ENCODE measurements at regions not wholly inside any gene's neighbourhood (a gene's known extent, or its start where the extent isn't known, plus 50 kb on each side); places are given as distances from the start of the nearest gene placed in this dataset.

DNA sequence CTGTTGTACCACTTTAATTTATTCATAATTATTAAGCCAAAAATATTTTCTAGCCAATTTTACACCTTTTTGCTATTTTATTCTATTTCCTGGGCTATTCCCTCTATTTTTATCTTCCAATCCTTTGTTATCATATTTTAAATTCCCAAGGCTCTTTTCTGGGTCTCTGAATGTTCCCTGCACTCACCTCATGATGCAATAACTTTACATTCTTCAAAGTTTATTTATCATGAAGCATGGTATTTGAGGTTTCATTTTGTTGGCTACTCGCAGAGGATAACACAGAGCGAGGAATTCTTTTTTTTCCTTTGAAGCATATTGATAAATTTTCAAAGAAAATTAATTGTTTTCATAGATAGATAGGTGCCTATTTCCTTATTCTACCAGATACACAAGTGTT, 489.8 kb upstream of the TMPRSS15 start:
- Histone ChIP-seq H2AFZ (ENCODE audit: low read depth, low read length) (no peak overlapping the region), H2BK15ac (ENCODE audit: low read depth, poor library complexity, severe bottlenecking) (no peak overlapping the region), H3K23ac (ENCODE audit: low read length in 2 of 2) (no peak overlapping the region), H3K9me3 (ENCODE audit: control insufficient read depth, low read length) (no peaks in the 10 kb centered on the region), H3K27ac (ENCODE audit: low read length, poor library complexity, severe bottlenecking) (no peak overlapping the region), H2AK5ac (ENCODE audit: low read length, severe bottlenecking) (no peak overlapping the region), H3K9ac (ENCODE audit: low read length) (no peak overlapping the region), H2BK5ac (ENCODE audit: low read depth, low read length, poor library complexity, severe bottlenecking) (no peak overlapping the region), H4K91ac (ENCODE audit: low read length) (no peak overlapping the region), H4K8ac (ENCODE audit: low read length) (no peak overlapping the region), H3K14ac (ENCODE audit: low read length in 2 of 2) (no peak overlapping the region), H3K36me3 (ENCODE audit: control insufficient read depth in 1 of 2, insufficient read depth in 2 of 2, low read depth in 1 of 2, low read length in 2 of 2) (no peaks in the 10 kb centered on the region), H3K4me2 (ENCODE audit: low read length, poor library complexity, severe bottlenecking) (no peak overlapping the region), H3K4me1 (ENCODE audit: control insufficient read depth, insufficient read depth, low read depth, low read length) (no peaks in the 10 kb centered on the region), H3K79me1 (replicated peaks; ENCODE audit: low read length, poor library complexity, severe bottlenecking) (no peaks in the 10 kb centered on the region), H3K18ac (ENCODE audit: low read depth in 1 of 2, low read length in 2 of 2) (no peak overlapping the region), H3K4me3 (ENCODE audit: insufficient read depth in 1 of 2, low read depth in 1 of 2, low read length in 2 of 2) (no peak overlapping the region), H2BK120ac (ENCODE audit: low read depth, low read length) (no peak overlapping the region), H3K27me3 (ENCODE audit: control insufficient read depth in 1 of 2, insufficient read depth in 1 of 2, low read length in 2 of 2) (no peaks in the 10 kb centered on the region), H2BK12ac (ENCODE audit: low read length in 2 of 2) (no peak overlapping the region), H3K4ac (ENCODE audit: low read depth in 1 of 2, low read length in 2 of 2) (no peak overlapping the region)
- no peak for DNase-seq
- WGBS: no CpG with 5 or more reads among the region's 2 CpGs

DNA sequence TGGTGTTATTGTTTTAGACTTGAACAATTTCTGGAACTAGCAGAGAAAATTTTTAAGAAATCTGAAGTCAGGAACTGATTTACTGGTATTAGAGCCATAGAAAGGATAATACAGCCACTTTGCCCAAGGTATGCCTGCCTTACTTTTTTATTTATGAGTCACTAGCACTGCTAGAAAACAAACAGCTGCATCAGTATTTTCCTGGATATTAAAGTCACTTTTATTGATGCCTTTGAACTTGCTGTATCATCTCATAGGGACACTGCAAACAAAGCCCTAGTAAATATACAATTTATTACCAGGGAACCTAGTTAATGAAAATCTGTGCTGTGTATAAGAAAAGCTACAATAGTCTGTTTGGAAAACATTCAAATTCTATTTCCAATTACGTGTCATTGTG, 490.8 kb upstream of the TMPRSS15 start:
- no peak overlapping the region for H2AK5ac ChIP-seq (ENCODE audit: low read length, severe bottlenecking)
- no CpG with 5 or more reads among the region's 1 CpG for WGBS
- H2BK120ac ChIP-seq (ENCODE audit: low read depth, low read length): no peak overlapping the region
- no peak overlapping the region for H2BK15ac ChIP-seq (ENCODE audit: low read depth, poor library complexity, severe bottlenecking)
- no peak overlapping the region for H3K4me2 ChIP-seq (ENCODE audit: low read length, poor library complexity, severe bottlenecking)
- H2BK5ac ChIP-seq (ENCODE audit: low read depth, low read length, poor library complexity, severe bottlenecking): no peak overlapping the region
- no peaks in the 10 kb centered on the region for H3K79me1 ChIP-seq (replicated peaks; ENCODE audit: low read length, poor library complexity, severe bottlenecking)
- no peak overlapping the region for H2AFZ ChIP-seq (ENCODE audit: low read depth, low read length)
- H3K36me3 ChIP-seq (ENCODE audit: control insufficient read depth in 1 of 2, insufficient read depth in 2 of 2, low read depth in 1 of 2, low read length in 2 of 2): no peaks in the 10 kb centered on the region
- H3K9me3 ChIP-seq (ENCODE audit: control insufficient read depth, low read length): no peaks in the 10 kb centered on the region
- H3K4ac ChIP-seq (ENCODE audit: low read depth in 1 of 2, low read length in 2 of 2): no peak overlapping the region
- no peak overlapping the region for H3K14ac ChIP-seq (ENCODE audit: low read length in 2 of 2)
- no peak overlapping the region for H2BK12ac ChIP-seq (ENCODE audit: low read length in 2 of 2)
- no peaks in the 10 kb centered on the region for H3K4me1 ChIP-seq (ENCODE audit: control insufficient read depth, insufficient read depth, low read depth, low read length)
- H4K8ac ChIP-seq (ENCODE audit: low read length): no peak overlapping the region
- H3K18ac ChIP-seq (ENCODE audit: low read depth in 1 of 2, low read length in 2 of 2): no peak overlapping the region
- DNase-seq: no peak
- no peak overlapping the region for H3K27ac ChIP-seq (ENCODE audit: low read length, poor library complexity, severe bottlenecking)
- H3K23ac ChIP-seq (ENCODE audit: low read length in 2 of 2): no peak overlapping the region
- no peak overlapping the region for H3K9ac ChIP-seq (ENCODE audit: low read length)
- no peaks in the 10 kb centered on the region for H3K27me3 ChIP-seq (ENCODE audit: control insufficient read depth in 1 of 2, insufficient read depth in 1 of 2, low read length in 2 of 2)
- no peak overlapping the region for H3K4me3 ChIP-seq (ENCODE audit: insufficient read depth in 1 of 2, low read depth in 1 of 2, low read length in 2 of 2)
- no peak overlapping the region for H4K91ac ChIP-seq (ENCODE audit: low read length)

DNA sequence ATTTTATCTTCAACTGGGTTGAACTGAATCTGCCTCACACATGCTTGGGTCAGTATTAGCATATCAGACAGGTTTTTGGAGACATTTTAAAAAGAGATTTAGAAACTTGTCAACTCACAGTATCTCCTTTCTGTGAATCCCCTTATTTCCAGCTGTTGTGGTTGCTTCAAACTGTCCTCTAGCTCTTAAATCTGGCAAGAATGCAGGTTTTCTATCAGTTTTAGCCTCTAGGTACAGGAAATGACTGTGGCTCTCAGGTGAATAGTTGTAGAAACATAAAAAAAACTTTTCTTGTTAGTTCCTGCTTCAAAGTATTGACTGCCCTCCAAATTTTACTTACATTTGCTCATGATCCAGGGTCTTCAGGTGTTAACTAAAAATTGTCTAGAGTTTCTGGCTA, 495.7 kb upstream of the TMPRSS15 start:
- no peak overlapping the region for H2BK12ac ChIP-seq (ENCODE audit: low read length in 2 of 2)
- H4K8ac ChIP-seq (ENCODE audit: low read length): no peak overlapping the region
- H2BK15ac ChIP-seq (ENCODE audit: low read depth, poor library complexity, severe bottlenecking): no peak overlapping the region
- no peak overlapping the region for H4K91ac ChIP-seq (ENCODE audit: low read length)
- H3K4me2 ChIP-seq (ENCODE audit: low read length, poor library complexity, severe bottlenecking): no peak overlapping the region
- H3K18ac ChIP-seq (ENCODE audit: low read depth in 1 of 2, low read length in 2 of 2): no peak overlapping the region
- no peak overlapping the region for H3K23ac ChIP-seq (ENCODE audit: low read length in 2 of 2)
- no peak overlapping the region for H3K4me3 ChIP-seq (ENCODE audit: insufficient read depth in 1 of 2, low read depth in 1 of 2, low read length in 2 of 2)
- no peak overlapping the region for H3K27ac ChIP-seq (ENCODE audit: low read length, poor library complexity, severe bottlenecking)
- H3K27me3 ChIP-seq (ENCODE audit: control insufficient read depth in 1 of 2, insufficient read depth in 1 of 2, low read length in 2 of 2): no peaks in the 10 kb centered on the region
- H2BK120ac ChIP-seq (ENCODE audit: low read depth, low read length): no peak overlapping the region
- no peaks in the 10 kb centered on the region for H3K4me1 ChIP-seq (ENCODE audit: control insufficient read depth, insufficient read depth, low read depth, low read length)
- no peak overlapping the region for H3K9ac ChIP-seq (ENCODE audit: low read length)
- H3K14ac ChIP-seq (ENCODE audit: low read length in 2 of 2): no peak overlapping the region
- no peak overlapping the region for H2AK5ac ChIP-seq (ENCODE audit: low read length, severe bottlenecking)
- H2BK5ac ChIP-seq (ENCODE audit: low read depth, low read length, poor library complexity, severe bottlenecking): no peak overlapping the region
- no peaks in the 10 kb centered on the region for H3K36me3 ChIP-seq (ENCODE audit: control insufficient read depth in 1 of 2, insufficient read depth in 2 of 2, low read depth in 1 of 2, low read length in 2 of 2)
- no peaks in the 10 kb centered on the region for H3K79me1 ChIP-seq (replicated peaks; ENCODE audit: low read length, poor library complexity, severe bottlenecking)
- H3K4ac ChIP-seq (ENCODE audit: low read depth in 1 of 2, low read length in 2 of 2): no peak overlapping the region
- H3K9me3 ChIP-seq (ENCODE audit: control insufficient read depth, low read length): no peaks in the 10 kb centered on the region
- DNase-seq: no peak
- no peak overlapping the region for H2AFZ ChIP-seq (ENCODE audit: low read depth, low read length)

DNA sequence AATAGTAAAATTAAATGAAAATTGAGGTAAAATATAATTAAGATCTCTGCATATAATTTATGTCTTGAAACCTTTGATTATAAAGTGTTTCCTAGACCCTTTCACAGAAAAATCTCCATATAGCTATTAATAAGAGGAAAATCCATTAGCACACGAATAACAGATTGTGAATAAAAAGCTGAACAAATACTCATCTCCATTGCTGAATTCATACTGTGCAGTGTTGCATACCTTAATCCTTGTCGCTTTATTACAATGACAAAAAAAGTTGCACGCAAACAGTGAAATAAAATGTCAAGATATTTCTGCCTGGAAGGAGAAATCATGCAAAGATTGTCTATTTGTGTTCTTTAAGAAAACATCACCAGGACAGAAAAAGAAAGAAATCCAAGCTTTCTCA, 499.1 kb upstream of the TMPRSS15 start:
- no peak overlapping the region for H2BK15ac ChIP-seq (ENCODE audit: low read depth, poor library complexity, severe bottlenecking)
- H3K79me1 ChIP-seq (replicated peaks; ENCODE audit: low read length, poor library complexity, severe bottlenecking): no peaks in the 10 kb centered on the region
- no peak overlapping the region for H4K8ac ChIP-seq (ENCODE audit: low read length)
- H3K4ac ChIP-seq (ENCODE audit: low read depth in 1 of 2, low read length in 2 of 2): no peak overlapping the region
- H2BK120ac ChIP-seq (ENCODE audit: low read depth, low read length): no peak overlapping the region
- 86% methylated on average over 3 of the region's 3 CpGs for WGBS
- DNase-seq: no peak
- H3K4me2 ChIP-seq (ENCODE audit: low read length, poor library complexity, severe bottlenecking): no peak overlapping the region
- H3K23ac ChIP-seq (ENCODE audit: low read length in 2 of 2): no peak overlapping the region
- H2BK5ac ChIP-seq (ENCODE audit: low read depth, low read length, poor library complexity, severe bottlenecking): no peak overlapping the region
- no peaks in the 10 kb centered on the region for H3K9me3 ChIP-seq (ENCODE audit: control insufficient read depth, low read length)
- H3K14ac ChIP-seq (ENCODE audit: low read length in 2 of 2): no peak overlapping the region
- no peak overlapping the region for H3K27ac ChIP-seq (ENCODE audit: low read length, poor library complexity, severe bottlenecking)
- no peak overlapping the region for H4K91ac ChIP-seq (ENCODE audit: low read length)
- H3K18ac ChIP-seq (ENCODE audit: low read depth in 1 of 2, low read length in 2 of 2): no peak overlapping the region
- no peak overlapping the region for H3K4me3 ChIP-seq (ENCODE audit: insufficient read depth in 1 of 2, low read depth in 1 of 2, low read length in 2 of 2)
- H3K27me3 ChIP-seq (ENCODE audit: control insufficient read depth in 1 of 2, insufficient read depth in 1 of 2, low read length in 2 of 2): no peaks in the 10 kb centered on the region
- no peak overlapping the region for H2AK5ac ChIP-seq (ENCODE audit: low read length, severe bottlenecking)
- no peak overlapping the region for H2BK12ac ChIP-seq (ENCODE audit: low read length in 2 of 2)
- H3K36me3 ChIP-seq (ENCODE audit: control insufficient read depth in 1 of 2, insufficient read depth in 2 of 2, low read depth in 1 of 2, low read length in 2 of 2): no peaks in the 10 kb centered on the region
- no peak overlapping the region for H3K9ac ChIP-seq (ENCODE audit: low read length)
- H3K4me1 ChIP-seq (ENCODE audit: control insufficient read depth, insufficient read depth, low read depth, low read length): no peaks in the 10 kb centered on the region
- no peak overlapping the region for H2AFZ ChIP-seq (ENCODE audit: low read depth, low read length)

All from mesenchymal stem cell (in vitro differentiated cells and primary cell).